ENCODE measurements at regions not wholly inside any gene's neighbourhood (a gene's known extent, or its start where the extent isn't known, plus 50 kb on each side); places are given as distances from the start of the nearest gene placed in this dataset.

- DNase-seq (ENCODE audit: low read depth), result no peak
Observed at GRCh38 chr21:43274022-43274945, 105.5 kb downstream of the CRYAA start.

DNA sequence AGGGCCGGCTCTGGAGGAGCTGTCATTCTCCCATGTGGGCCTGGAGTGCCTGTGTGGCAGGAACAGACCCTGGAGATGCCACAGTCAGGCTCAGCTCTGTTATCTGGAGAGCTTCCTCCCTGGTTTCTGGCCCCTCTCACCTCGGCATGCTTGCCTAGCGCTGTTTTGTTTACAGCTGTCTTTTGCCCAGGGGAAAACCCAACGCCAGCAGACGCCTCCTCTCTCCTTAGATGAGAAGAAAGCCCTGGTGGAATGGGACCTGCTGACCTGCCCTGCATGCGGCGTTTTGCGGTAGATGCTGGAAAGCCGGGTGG lies 104.9 kb downstream of the CRYAA start:
- DNase-seq (ENCODE audit: low read depth), result no peak

- DNase-seq (ENCODE audit: low read depth), result no peak
Observed at GRCh38 chr21:43273016-43273707, 104.4 kb downstream of the CRYAA start.

- no peak for DNase-seq (ENCODE audit: low read depth)
Observed at GRCh38 chr21:43272591-43272990, 103.8 kb downstream of the CRYAA start.

DNA sequence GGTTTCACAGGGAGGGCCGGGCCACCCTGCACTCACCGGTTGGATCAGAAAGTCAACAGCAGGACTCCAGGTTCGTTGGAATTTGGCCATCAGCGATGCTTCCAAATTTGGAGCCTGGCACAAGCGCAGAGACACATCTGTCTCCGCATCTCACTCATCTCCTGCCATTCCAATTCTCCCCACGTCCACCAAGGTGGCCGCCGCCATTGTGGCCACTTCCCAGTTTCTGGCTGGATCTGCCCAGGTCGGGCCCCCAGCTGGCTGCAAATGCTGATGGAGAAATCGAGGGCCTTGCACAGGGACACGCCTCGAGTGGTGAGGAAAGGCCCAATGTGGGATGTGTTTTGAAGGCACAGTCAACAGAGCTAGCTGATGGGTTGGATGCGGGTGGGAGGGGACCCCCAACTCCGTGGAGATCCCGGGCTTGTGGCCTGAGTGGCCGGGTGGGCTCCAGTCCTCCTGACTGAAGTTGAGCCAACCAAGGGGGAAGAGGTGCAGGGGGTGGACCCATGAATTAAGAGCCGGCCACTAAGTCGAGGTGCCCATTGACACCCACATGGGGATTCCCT lies 102.7 kb downstream of the CRYAA start:
- DNase-seq (ENCODE audit: low read depth), result no peak

DNA sequence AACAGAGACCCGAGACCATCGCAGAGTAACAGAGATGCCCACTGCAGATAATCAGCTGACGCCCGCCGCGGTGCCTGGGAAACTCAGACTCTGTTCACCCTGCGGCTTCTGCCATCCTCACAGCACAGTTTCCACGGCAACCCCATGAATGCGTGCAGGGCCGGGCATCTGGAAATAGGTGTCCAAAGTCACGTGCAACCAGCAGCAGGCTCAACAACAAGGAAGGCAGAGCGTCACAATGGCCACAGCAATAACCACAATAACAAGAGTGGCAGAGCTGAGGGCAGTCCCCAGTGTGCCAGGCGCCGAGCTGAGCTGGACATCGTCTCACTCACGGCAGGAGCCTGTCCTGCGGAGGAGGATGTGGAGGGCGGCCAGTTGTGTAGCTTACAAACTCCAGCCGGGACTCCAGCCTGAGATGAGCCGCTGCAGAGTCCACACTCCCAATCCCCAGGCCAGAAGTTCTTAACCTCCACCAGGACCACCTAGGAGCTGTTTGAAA lies 102.0 kb downstream of the CRYAA start:
- no peak for DNase-seq (ENCODE audit: low read depth)

DNA sequence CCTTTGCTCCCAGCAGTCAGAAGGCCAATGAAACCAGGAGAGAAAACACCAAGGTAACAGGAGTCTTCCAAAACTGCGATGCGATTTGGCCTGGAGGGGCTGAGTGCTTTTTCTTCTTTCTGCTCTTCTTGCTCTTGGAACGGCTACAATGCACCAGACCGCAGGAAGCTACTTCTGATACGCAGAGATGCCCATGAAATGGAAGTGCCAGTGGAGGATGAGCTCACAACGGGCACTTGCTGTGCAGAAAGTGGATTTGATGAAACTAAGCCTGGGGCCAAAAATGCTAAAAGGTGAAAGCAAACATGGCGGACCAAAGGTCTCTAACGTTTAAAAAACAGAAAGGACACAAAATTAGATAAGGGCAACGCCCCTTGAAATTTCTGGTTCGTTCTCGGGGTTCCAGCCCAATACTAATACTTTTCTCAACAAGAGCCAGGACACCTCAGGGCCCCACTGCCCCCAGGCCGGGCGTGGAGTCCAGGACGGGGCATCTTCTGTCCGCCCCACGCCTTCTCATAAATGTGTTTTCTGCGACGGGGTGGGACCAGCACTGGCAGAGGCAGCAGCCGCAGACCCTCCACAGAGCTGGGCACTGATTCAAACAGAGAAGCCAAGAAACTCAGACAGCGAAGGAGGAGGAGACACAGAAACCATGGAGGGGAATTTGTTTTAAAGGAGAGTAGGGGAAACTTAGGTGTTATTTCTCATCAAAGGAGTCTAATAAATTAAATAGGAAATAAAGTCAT lies 101.3 kb downstream of the CRYAA start:
- no peak for DNase-seq (ENCODE audit: low read depth)

DNA sequence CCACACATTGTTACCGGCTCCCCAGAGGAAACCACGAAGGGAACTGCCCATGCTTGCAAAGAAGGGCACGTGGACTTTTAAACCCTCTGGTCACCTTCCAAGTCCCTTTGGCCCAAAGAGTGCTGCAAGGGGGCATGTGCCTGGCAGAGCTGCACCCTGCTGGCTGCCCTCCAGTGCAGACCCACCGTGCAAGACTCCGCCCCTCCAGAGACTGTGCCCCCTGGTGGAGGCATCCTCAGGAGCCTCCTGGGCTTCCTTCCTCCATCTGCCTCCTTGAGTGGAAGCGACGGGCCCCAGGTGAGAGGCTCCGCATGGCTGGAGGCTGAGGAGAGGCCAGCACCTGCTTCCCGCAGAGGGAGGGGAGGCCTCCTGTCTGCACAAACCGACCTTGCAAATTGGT lies 100.6 kb downstream of the CRYAA start:
- no peak for DNase-seq (ENCODE audit: low read depth)

DNA sequence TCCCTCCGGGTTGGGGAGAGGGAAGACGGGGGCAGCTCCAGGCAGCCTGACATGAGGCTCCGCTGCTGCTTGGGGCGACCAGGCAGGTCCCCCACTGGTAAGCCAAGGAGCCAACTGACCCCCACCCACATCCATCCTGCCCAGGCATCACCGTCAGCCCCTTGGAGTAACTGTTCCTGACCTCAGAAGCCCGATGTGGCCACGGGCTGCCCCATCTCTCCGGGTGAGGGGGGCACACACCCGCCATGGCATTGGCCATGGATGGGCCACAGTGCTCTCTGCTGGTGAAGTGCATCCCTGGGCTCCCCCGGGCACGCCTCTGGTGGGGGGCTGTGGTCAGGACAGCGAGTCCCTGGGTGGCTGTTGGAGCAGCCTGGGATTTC lies 100.0 kb downstream of the CRYAA start:
- DNase-seq (ENCODE audit: low read depth), result no peak

DNA sequence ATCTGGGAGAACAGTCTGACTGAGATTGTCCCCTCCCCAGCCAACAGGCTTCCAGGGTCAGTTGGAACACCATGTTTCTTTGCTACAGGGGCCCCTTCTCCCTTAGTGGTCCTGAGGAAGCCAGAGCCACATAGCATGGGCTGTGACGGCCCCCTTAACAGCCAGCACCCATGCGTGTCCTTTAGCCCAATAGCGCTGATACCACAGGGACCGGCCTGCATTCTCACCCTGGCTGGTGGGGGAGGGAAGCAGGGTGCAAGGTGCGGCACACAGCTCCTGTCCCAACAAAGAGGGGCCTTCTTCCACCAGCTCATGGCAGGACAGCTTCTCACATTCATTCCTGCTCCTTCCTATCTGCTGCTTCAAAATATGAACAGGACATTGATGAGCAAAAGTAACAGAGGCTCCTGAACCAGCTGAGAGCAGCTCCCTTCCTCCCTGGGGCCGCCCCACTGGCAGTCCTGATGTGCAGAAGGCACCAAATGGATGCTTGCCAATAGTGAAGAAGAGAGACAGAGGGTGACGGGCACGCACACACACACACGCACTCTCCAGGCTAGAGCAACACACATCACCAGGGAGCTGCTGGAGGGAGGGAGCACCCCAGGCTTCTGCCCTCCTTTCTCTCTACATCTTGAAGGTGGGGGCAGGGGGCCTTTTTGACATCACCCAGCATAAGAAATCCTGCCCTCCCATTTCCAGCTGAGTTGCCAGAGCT lies 99.4 kb downstream of the CRYAA start:
- DNase-seq (ENCODE audit: low read depth), result no peak

GRCh38 chr21:43267391-43268085 lies 98.7 kb downstream of the CRYAA start:
- DNase-seq (ENCODE audit: low read depth), result no peak

DNA sequence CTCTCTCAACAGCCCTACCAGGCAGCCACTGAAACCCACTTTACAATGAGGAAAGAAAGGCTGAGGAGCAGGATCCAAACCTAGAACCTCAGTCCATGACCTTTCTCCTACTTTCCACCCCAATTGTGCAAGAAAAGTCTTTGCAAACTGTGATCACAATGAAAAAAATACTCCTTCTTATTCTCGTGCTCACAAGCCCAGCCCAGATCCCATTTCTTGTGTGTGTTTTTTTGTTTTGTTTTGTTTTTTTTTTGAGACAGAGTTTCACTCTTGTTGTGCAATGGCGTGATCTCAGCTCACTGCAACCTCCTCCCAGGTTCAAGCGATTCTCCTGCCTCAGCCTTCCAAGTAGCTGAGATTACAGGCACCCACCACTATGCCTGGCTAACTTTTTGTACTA lies 97.7 kb downstream of the CRYAA start:
- no peak for DNase-seq (ENCODE audit: low read depth)

DNA sequence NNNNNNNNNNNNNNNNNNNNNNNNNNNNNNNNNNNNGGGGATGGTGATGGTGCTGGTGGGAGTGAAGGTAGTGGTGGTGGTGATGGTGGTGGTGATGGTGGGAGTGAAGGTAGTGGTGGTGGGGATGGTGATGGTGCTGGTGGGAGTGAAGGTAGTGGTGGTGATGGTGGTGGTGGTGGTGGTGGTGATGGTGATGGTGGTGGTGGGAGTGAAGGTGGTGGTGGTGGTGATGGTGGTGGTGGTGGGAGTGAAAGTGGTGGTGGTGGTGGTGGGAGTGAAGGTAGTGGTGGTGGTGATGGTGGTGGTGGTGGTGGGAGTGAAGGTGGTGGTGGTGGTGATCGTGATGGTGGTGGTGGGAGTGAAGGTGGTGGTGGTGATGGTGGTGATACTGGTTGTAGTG lies 93.6 kb downstream of the CRYAA start:
- no peak for DNase-seq (ENCODE audit: low read depth)
